ENCODE measurements at regions not wholly inside any gene's neighbourhood (a gene's known extent, or its start where the extent isn't known, plus 50 kb on each side); places are given as distances from the start of the nearest gene placed in this dataset.

DNA sequence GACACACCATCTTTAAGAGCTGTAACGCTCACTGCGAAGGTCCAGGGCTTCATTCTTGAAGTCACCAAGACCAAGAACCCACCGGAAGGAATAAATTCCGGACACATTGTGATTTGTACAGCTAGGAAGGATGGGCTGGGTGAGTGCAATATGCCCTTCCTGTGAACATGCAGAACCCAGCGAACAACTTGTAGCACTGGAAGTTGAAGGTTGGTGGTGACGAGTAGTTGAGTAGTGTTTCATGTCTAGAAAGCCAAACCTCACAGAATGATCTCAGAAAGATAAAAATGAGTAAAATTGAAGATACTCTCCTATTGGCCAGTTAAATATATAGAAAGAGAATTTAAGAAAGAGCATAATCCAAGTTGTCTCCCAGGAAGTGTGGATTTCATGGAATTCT is 462.2 kb upstream of the CFAP20DC start:
- Mint-ChIP-seq H3K27me3 (peaks cover 2% of the 10 kb centered on the region), H3K9me3 (no peaks in the 10 kb centered on the region), H3K36me3 (ENCODE audit: low read depth) (peaks cover 1% of the 10 kb centered on the region), H3K4me3 (peak overlapping the region; percentile 24), H3K4me1 (ENCODE audit: low read depth) (peaks cover 24% of the 10 kb centered on the region), H3K27ac (no peak overlapping the region)
- TF ChIP-seq, protein P1, sequence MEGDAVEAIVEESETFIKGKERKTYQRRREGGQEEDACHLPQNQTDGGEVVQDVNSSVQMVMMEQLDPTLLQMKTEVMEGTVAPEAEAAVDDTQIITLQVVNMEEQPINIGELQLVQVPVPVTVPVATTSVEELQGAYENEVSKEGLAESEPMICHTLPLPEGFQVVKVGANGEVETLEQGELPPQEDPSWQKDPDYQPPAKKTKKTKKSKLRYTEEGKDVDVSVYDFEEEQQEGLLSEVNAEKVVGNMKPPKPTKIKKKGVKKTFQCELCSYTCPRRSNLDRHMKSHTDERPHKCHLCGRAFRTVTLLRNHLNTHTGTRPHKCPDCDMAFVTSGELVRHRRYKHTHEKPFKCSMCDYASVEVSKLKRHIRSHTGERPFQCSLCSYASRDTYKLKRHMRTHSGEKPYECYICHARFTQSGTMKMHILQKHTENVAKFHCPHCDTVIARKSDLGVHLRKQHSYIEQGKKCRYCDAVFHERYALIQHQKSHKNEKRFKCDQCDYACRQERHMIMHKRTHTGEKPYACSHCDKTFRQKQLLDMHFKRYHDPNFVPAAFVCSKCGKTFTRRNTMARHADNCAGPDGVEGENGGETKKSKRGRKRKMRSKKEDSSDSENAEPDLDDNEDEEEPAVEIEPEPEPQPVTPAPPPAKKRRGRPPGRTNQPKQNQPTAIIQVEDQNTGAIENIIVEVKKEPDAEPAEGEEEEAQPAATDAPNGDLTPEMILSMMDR (IDR thresholded peaks at IDR 0.05): no peak
- POLR2A ChIA-PET: no interaction called here
- peak; percentile 7 for DNase-seq
- intact Hi-C loops (cut with micrococcal nuclease): no loop called here
- peak; percentile 64 for ATAC-seq
- CTCF ChIA-PET: interaction anchor here (0.7 kb wide), 1 partner anchor 298 kb away, joined by 3 read pairs; no protein-coding TSS in a partner anchor

DNA sequence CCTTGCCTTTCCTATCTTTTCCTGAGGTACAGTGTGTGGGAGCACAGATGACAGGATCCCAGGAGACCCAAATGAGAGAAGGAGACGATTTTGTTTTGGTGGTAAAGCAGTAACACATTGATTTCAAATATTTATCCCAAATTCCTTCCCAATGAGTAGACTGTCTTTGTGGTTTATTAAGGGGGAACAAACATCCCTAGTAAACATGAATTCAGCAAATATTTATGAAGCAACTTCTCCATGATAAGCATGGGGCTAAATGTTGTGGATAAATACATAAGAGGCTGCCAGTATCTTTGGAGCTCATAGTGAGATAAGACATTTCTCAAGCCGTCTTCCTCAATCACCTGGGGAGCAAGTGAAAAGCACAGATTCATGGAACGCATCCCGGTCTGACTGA is 460.8 kb upstream of the CFAP20DC start:
- Mint-ChIP-seq H3K27me3 (peaks cover 2% of the 10 kb centered on the region), H3K9me3 (no peaks in the 10 kb centered on the region), H3K4me1 (ENCODE audit: low read depth) (peaks cover 19% of the 10 kb centered on the region), H3K4me3 (no peak overlapping the region), H3K36me3 (ENCODE audit: low read depth) (peaks cover 1% of the 10 kb centered on the region), H3K27ac (no peak overlapping the region)
- intact Hi-C loops (cut with micrococcal nuclease): no loop called here
- TF ChIP-seq, protein P1 (IDR thresholded peaks at IDR 0.05): no peak
- DNase-seq (no peak), ATAC-seq (no peak)
- POLR2A ChIA-PET: no interaction called here
- CTCF ChIA-PET: interaction anchor here (0.9 kb wide), 1 partner anchor 198 kb away, joined by 3 read pairs; no protein-coding TSS in a partner anchor

DNA sequence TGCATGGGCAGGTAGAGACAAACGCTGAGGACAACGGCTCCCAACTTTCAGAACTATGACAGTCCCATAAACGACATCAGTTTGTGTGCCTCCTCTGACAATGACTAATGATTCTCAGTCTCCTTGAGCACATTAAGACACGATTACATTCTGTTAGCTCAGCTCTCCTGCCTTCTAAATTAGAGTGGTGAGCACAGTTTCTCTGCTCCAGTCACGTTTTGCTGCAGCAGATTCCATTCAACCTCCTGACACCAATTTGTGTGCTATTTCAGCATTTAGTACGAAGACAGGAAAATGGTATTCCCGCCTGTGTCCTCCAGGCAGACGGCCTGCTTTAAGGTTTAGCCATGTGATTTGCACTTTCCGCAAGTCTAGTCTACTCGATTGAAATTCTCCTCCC is 458.4 kb upstream of the CFAP20DC start:
- ChIA-PET CTCF (no interaction called here), POLR2A (no interaction called here)
- no peak overlapping the region for H3K27ac Mint-ChIP-seq
- peaks cover 14% of the 10 kb centered on the region for H3K4me1 Mint-ChIP-seq (ENCODE audit: low read depth)
- H3K36me3 Mint-ChIP-seq (ENCODE audit: low read depth): peaks cover 3% of the 10 kb centered on the region
- TF ChIP-seq, protein P1 (IDR thresholded peaks at IDR 0.05): no peak
- ATAC-seq (no peak), DNase-seq (no peak)
- peaks cover 1% of the 10 kb centered on the region for H3K9me3 Mint-ChIP-seq
- H3K27me3 Mint-ChIP-seq: peaks cover 2% of the 10 kb centered on the region
- intact Hi-C loops (cut with micrococcal nuclease): no loop called here
- no peak overlapping the region for H3K4me3 Mint-ChIP-seq

DNA sequence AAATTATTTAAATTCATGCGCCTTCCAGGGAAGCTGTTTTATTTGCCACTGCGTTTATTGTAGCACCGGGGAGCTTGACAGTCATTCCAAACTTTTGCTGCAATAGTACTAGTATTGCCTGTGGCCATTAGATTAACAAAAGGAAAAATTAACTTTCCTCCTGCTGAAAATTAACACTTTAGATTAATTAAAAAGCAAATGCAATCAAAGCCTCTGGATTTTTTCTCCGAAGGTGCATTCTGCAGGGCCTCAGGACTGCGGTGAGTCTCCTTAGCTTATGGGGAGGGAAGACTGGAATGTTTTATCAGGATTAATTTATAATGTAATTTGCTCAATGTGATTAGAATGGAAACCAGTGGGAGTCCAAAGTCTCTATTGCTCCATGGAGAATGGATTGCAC is 456.4 kb upstream of the CFAP20DC start:
- Mint-ChIP-seq H3K4me3 (no peak overlapping the region), H3K27me3 (peaks cover 2% of the 10 kb centered on the region), H3K27ac (no peak overlapping the region), H3K9me3 (peaks cover 3% of the 10 kb centered on the region), H3K36me3 (ENCODE audit: low read depth) (peaks cover 2% of the 10 kb centered on the region), H3K4me1 (ENCODE audit: low read depth) (peaks cover 9% of the 10 kb centered on the region)
- CTCF ChIA-PET: no interaction called here
- intact Hi-C loops (cut with micrococcal nuclease): no loop called here
- POLR2A ChIA-PET: no interaction called here
- TF ChIP-seq, protein P1 (IDR thresholded peaks at IDR 0.05): no peak
- no peak for DNase-seq
- ATAC-seq: no peak

DNA sequence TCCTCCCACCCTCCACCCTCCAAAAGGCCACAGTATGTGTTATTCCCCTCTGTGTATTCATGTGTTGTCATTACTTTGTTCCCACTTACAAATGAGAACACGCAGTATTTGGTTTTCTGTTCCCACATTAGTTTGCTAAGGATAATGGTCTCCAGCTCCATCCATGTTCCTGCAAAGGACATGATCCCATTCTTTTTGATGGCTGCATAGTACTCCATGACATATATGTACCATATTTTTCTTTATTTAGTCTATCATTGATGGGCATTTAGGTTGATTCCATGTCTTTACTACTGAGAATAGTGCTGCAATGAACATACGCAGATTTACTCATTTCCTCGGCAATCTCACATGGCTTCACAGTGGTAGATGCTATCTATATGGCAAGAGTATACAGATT is 453.6 kb upstream of the CFAP20DC start:
- H3K27ac Mint-ChIP-seq: no peak overlapping the region
- TF ChIP-seq, protein P1 (IDR thresholded peaks at IDR 0.05): no peak
- CTCF ChIA-PET: interaction anchor here (0.6 kb wide), 1 partner anchor 259 kb away, joined by 3 read pairs; no protein-coding TSS in a partner anchor
- ATAC-seq: no peak
- peaks cover 3% of the 10 kb centered on the region for H3K9me3 Mint-ChIP-seq
- no peaks in the 10 kb centered on the region for H3K27me3 Mint-ChIP-seq
- peaks cover 2% of the 10 kb centered on the region for H3K36me3 Mint-ChIP-seq (ENCODE audit: low read depth)
- intact Hi-C loops (cut with micrococcal nuclease): no loop called here
- DNase-seq: no peak
- H3K4me1 Mint-ChIP-seq (ENCODE audit: low read depth): peaks cover 9% of the 10 kb centered on the region
- POLR2A ChIA-PET: no interaction called here
- H3K4me3 Mint-ChIP-seq: no peak overlapping the region

All from activated CD8-positive, alpha-beta T cell treated with anti-CD3 and anti-CD28 coated beads for 36 hours (primary cell).